Testis (tissue), 2 donors: ENCODE measurements at regions not wholly inside any gene's neighbourhood (a gene's known extent, or its start where the extent isn't known, plus 50 kb on each side); places are given as distances from the start of the nearest gene placed in this dataset.

ENCODE experiments used
- DNase-seq: peaks from one replicate; pipeline ENCODE4 v3.0.0-alpha.2; 2019
- H3K27ac ChIP-seq, 2 donors: fragments of 200-600 bp; sonication (generic); one replicate each; pipeline ENCODE4 v1.5.1; 2019
- H3K27me3 ChIP-seq: fragments of 200-600 bp; sonication (generic); one replicate; pipeline ENCODE4 v1.5.1; 2019
- H3K36me3 ChIP-seq: fragments of 200-600 bp; sonication (generic); one replicate; pipeline ENCODE4 v1.5.1; 2017; ENCODE audit warnings: low read depth; ENCODE audit errors: missing control alignments
- H3K4me1 ChIP-seq: fragments of 200-600 bp; sonication (generic); one replicate; pipeline ENCODE4 v1.5.1; 2019
- H3K4me3 ChIP-seq, 2 donors: fragments of 200-600 bp; sonication (generic); one replicate each; pipeline ENCODE4 v1.5.1; 2017 to 2019
- H3K9me3 ChIP-seq: fragments of 200-600 bp; sonication (generic); one replicate; pipeline ENCODE4 v1.5.1; 2017
- POLR2A ChIP-seq: fragments of 450-650 bp; IDR thresholded peaks from one replicate; pipeline ENCODE4 v1.6.1; 2017; ENCODE audit warnings: antibody characterized with exemption, mild to moderate bottlenecking, moderate library complexity
- WGBS, 2 donors: methylation state at CpG; one replicate each; pipeline ENCODE4 v1.1.5; 2018; 5-methylcytosine and 5-hydroxymethylcytosine counted together
- intact Hi-C: fragments of 100-400 bp; cut with DNase I; formaldehyde crosslinking; loops from one replicate; pipeline ENCODE4 v1.15.1; 2023; ENCODE audit warnings: low total_unique reads
- TF ChIP-seq, protein P1 (sequence below), 3 experiments: fragments of 450-650 bp in 2 of 3; fragments of 200-600 bp in 1 of 3; sonication (generic) in 1 of 3; IDR thresholded peaks; one replicate each; pipeline ENCODE4 v1.5.1; 2016 to 2019; ENCODE audit warnings: antibody characterized with exemption in 3 of 3, mild to moderate bottlenecking in 2 of 3, moderate library complexity in 1 of 3

DNA sequence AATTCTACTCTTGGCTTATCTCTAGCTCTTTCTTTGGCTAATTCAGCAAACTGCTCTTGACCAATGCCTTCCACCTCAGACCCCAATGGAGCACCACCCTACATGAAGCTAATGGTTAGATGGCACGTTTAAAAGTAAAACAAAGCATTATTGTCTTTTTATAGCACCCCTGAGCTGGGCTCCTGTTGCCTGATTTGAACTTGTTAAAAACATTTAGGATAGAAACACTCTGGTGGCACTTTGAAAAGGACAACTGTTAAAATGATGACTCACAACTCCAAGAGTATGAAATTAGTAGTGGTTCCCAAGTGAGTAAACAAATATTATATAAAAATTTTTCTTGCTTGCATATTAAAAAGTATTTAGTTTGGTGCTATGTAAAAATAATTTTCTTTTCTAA is 299.6 kb upstream of the DCN start:
- Histone ChIP-seq H3K27me3 (no peaks in the 10 kb centered on the region), H3K4me3 (no peak overlapping the region), H3K27ac (no peak overlapping the region), H3K36me3 (no peaks in the 10 kb centered on the region), H3K9me3 (no peaks in the 10 kb centered on the region), H3K4me1 (no peaks in the 10 kb centered on the region)
- intact Hi-C loops = no loop called here
- DNase-seq = no peak
- TF ChIP-seq, protein P1, sequence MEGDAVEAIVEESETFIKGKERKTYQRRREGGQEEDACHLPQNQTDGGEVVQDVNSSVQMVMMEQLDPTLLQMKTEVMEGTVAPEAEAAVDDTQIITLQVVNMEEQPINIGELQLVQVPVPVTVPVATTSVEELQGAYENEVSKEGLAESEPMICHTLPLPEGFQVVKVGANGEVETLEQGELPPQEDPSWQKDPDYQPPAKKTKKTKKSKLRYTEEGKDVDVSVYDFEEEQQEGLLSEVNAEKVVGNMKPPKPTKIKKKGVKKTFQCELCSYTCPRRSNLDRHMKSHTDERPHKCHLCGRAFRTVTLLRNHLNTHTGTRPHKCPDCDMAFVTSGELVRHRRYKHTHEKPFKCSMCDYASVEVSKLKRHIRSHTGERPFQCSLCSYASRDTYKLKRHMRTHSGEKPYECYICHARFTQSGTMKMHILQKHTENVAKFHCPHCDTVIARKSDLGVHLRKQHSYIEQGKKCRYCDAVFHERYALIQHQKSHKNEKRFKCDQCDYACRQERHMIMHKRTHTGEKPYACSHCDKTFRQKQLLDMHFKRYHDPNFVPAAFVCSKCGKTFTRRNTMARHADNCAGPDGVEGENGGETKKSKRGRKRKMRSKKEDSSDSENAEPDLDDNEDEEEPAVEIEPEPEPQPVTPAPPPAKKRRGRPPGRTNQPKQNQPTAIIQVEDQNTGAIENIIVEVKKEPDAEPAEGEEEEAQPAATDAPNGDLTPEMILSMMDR (IDR thresholded peaks at IDR 0.05) = no peak
- 58 to 73% methylated on average over 1 of the region's 1 CpG for WGBS, 2 donors

DNA sequence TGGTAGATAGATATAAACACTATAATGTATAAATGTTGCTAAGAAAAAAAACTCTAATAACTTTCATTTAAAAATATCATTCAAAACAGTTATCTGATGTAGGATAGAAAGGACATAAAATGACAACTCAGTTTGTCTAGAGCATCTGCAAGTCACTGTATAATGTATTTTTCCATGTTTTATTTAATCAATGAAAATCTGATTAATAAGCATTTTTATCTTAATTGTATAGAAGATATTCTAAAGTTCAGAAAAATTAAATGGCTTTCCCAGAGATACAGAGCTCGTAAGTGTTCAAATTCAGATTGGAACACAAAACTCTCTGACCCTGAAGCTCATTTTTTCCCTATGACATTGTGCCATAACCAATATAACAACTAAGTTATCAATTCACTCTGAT is 295.9 kb upstream of the DCN start:
- Histone ChIP-seq H3K4me1 (no peaks in the 10 kb centered on the region), H3K36me3 (no peaks in the 10 kb centered on the region), H3K27ac (no peak overlapping the region), H3K27me3 (no peaks in the 10 kb centered on the region), H3K4me3 (no peak overlapping the region), H3K9me3 (no peaks in the 10 kb centered on the region)
- no peak for DNase-seq
- intact Hi-C loops = no loop called here
- 92% methylated on average over 1 of the region's 1 CpG for WGBS, 2 donors
- TF ChIP-seq POLR2A = no peak
- TF ChIP-seq, protein P1 (IDR thresholded peaks at IDR 0.05) = no peak

- no peaks in the 10 kb centered on the region for H3K27me3 ChIP-seq
- 91 to 94% methylated on average over 4 of the region's 4 CpGs for WGBS, 2 donors
- no peak for DNase-seq
- TF ChIP-seq, protein P1 (IDR thresholded peaks at IDR 0.05) = no peak
- no peak for TF ChIP-seq POLR2A
- H3K36me3 ChIP-seq = no peaks in the 10 kb centered on the region
- no peaks in the 10 kb centered on the region for H3K4me1 ChIP-seq
- H3K27ac ChIP-seq = no peak overlapping the region
- no peak overlapping the region for H3K4me3 ChIP-seq
- intact Hi-C loops = no loop called here
- H3K9me3 ChIP-seq = no peaks in the 10 kb centered on the region
These were observed 285.1 kb upstream of the DCN start for GRCh38 chr12:91467686-91468085.

- Histone ChIP-seq H3K27ac (no peak overlapping the region), H3K9me3 (no peaks in the 10 kb centered on the region), H3K27me3 (no peaks in the 10 kb centered on the region), H3K4me3 (no peak overlapping the region), H3K4me1 (no peaks in the 10 kb centered on the region), H3K36me3 (no peaks in the 10 kb centered on the region)
- intact Hi-C loops = no loop called here
- no peak for DNase-seq
- WGBS, 2 donors = 84 to 92% methylated on average over 1 of the region's 1 CpG
- no peak for TF ChIP-seq POLR2A
- TF ChIP-seq, protein P1 (IDR thresholded peaks at IDR 0.05) = no peak
These were observed 278.4 kb upstream of the DCN start for GRCh38 chr12:91461061-91461460.

DNA sequence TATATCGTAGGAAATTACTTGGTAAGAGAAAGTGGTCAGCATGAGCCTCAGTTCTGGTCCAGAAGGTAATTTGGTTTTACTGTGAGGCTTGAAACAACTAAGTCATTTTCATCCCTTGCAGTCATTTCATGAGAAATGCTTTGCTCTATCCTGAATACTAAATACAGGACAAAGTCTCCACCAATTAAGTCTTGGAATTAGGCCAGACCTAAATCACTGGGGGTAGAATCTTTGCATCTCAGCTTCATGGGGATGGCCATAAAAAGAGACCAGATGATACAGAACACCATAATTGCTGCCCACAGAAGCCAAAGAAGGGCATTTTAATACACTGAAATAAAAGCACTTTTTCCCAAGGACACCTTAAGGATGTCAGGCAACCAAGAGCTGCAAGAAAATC is 277.9 kb upstream of the DCN start:
- WGBS, 2 donors = 86 to 92% methylated on average over 1 of the region's 1 CpG
- intact Hi-C loops = no loop called here
- Histone ChIP-seq H3K9me3 (no peaks in the 10 kb centered on the region), H3K4me3 (no peak overlapping the region), H3K27ac (no peak overlapping the region), H3K36me3 (no peaks in the 10 kb centered on the region), H3K4me1 (no peaks in the 10 kb centered on the region), H3K27me3 (no peaks in the 10 kb centered on the region)
- TF ChIP-seq, protein P1 (IDR thresholded peaks at IDR 0.05) = no peak
- no peak for TF ChIP-seq POLR2A
- no peak for DNase-seq
